Panc1 (cell line): ENCODE measurements at regions not wholly inside any gene's neighbourhood (a gene's known extent, or its start where the extent isn't known, plus 50 kb on each side); places are given as distances from the start of the nearest gene placed in this dataset.

ENCODE experiments used
- ATAC-seq: fragments of 200-7000 bp; cut with Tn5 transposase; 2 replicates; pipeline ENCODE4 v1.9.1; 2020; ENCODE audit warnings: mild to moderate bottlenecking, moderate library complexity
- BruUV-seq: library from RNA; stranded (reverse); fragments of 400-500 nt; replicated peaks from 2 replicates; lab custom pipeline; 2021; lab: Mats Ljungman, UMichigan
- CTCF ChIA-PET: fragments of 300-600 bp; sonication (Branson Sonifier 250); formaldehyde crosslinking; loops from one replicate; lab custom pipeline; 2022; ENCODE audit warnings: antibody characterized with exemption; lab: Charles Lee
- POLR2A ChIA-PET: fragments of 300-600 bp; sonication (Branson Sonifier 250); formaldehyde crosslinking; loops from one replicate; lab custom pipeline; 2022; ENCODE audit warnings: antibody characterized with exemption; lab: Charles Lee
- DNase-seq: peaks from one replicate; pipeline ENCODE4 v3.0.0-alpha.2; 2010; ENCODE audit warnings: low read depth, low spot score
- H3K27ac ChIP-seq: 2 replicates; pipeline ENCODE4 v1.5.1; 2011; ENCODE audit warnings: mild to moderate bottlenecking, low read length, inconsistent platforms
- H3K27me3 ChIP-seq: fragments of 200-500 bp; sonication (Bioruptor generic); 2 replicates; pipeline ENCODE4 v1.6.0; 2014; ENCODE audit warnings: low read length, inconsistent platforms; ENCODE audit not compliant: control insufficient read depth, insufficient read depth
- H3K36me3 ChIP-seq: fragments of 200-500 bp; sonication (Bioruptor generic); 2 replicates; pipeline ENCODE4 v1.5.1; 2014; ENCODE audit warnings: inconsistent platforms, mild to moderate bottlenecking, low read length, moderate library complexity; ENCODE audit not compliant: control insufficient read depth, insufficient read depth
- H3K4me1 ChIP-seq: 2 replicates; pipeline ENCODE4 v1.5.1; 2011; ENCODE audit warnings: inconsistent platforms, mild to moderate bottlenecking, low read length, moderate library complexity; ENCODE audit not compliant: control insufficient read depth, insufficient read depth
- H3K4me3 ChIP-seq, 2 experiments: 2 replicates each; pipeline ENCODE4 v1.5.1; 2011 to 2012; ENCODE audit warnings: low read depth in 2 of 2, low read length in 2 of 2, mild to moderate bottlenecking in 2 of 2, inconsistent platforms in 1 of 2, moderate library complexity in 1 of 2
- H3K9me3 ChIP-seq: fragments of 200-500 bp; sonication (Bioruptor generic); 2 replicates; pipeline ENCODE4 v1.5.1; 2014; ENCODE audit warnings: low read depth, mild to moderate bottlenecking, inconsistent platforms, low read length, moderate library complexity; ENCODE audit not compliant: control insufficient read depth, insufficient read depth
- CTCF ChIP-seq: fragments of 450-650 bp; IDR thresholded peaks from 2 replicates; pipeline ENCODE4 v1.5.1; 2017; ENCODE audit warnings: mild to moderate bottlenecking
- POLR2AphosphoS5 ChIP-seq: IDR thresholded peaks from 2 replicates; pipeline ENCODE4 v1.6.1; 2012; ENCODE audit warnings: mild to moderate bottlenecking, low read depth, low read length, moderate library complexity
- REST ChIP-seq, 2 experiments: IDR thresholded peaks; 2 replicates each; pipeline ENCODE4 v1.6.1; 2011 to 2012; ENCODE audit warnings: low read depth in 2 of 2, control low read depth in 1 of 2, low read length in 1 of 2, mild to moderate bottlenecking in 1 of 2, moderate library complexity in 1 of 2; ENCODE audit not compliant: insufficient read depth in 1 of 2
- SIN3A ChIP-seq: IDR thresholded peaks from 2 replicates; pipeline ENCODE4 v1.6.1; 2012; ENCODE audit warnings: low read depth, mild to moderate bottlenecking, low read length, moderate library complexity, borderline replicate concordance; ENCODE audit not compliant: insufficient read depth
- TCF7L2 ChIP-seq: IDR thresholded peaks from 2 replicates; pipeline ENCODE4 v1.6.1; 2011; ENCODE audit warnings: mild to moderate bottlenecking, low read depth, low read length, inconsistent platforms
- in situ Hi-C: cut with HindIII; loops from 2 replicates; pipeline ENCODE4 v1.10.0; 2016; ENCODE audit warnings: low sequenced_read_pairs, low pct_unique_long_range_greater_than_20kb
- intact Hi-C: fragments of 100-400 bp; cut with micrococcal nuclease; formaldehyde crosslinking; loops from one replicate; pipeline ENCODE4 v1.10.0; 2022; ENCODE audit not compliant: unreplicated experiment

- ChIA-PET POLR2A (no interaction called here), CTCF (no interaction called here)
- no peak for ATAC-seq
- intact Hi-C loops: no loop called here
- in situ Hi-C loops: no loop called here
- H3K9me3 ChIP-seq: no peaks in the 10 kb centered on the region
- no peaks in the 10 kb centered on the region for H3K4me1 ChIP-seq
- H3K27me3 ChIP-seq: no peaks in the 10 kb centered on the region
- BruUV-seq: no TSS peak
- no peaks in the 10 kb centered on the region for H3K36me3 ChIP-seq
- no peak for TF ChIP-seq REST (IDR thresholded peaks at IDR 0.05; ENCODE audit: insufficient read depth in 1 of 2, low read depth in 2 of 2, low read length in 1 of 2)
- no peak for TF ChIP-seq CTCF
- TF ChIP-seq POLR2AphosphoS5: no peak
- no peak for TF ChIP-seq SIN3A
- TF ChIP-seq TCF7L2: no peak
- no peak overlapping the region for H3K4me3 ChIP-seq
- no peak for DNase-seq
- no peak overlapping the region for H3K27ac ChIP-seq
Observed at GRCh38 chr1:14452551-14452950, 145.9 kb upstream of the KAZN start.

- no peaks in the 10 kb centered on the region for H3K36me3 ChIP-seq
- no peak overlapping the region for H3K27ac ChIP-seq
- BruUV-seq: no TSS peak
- ChIA-PET POLR2A (no interaction called here), CTCF (no interaction called here)
- no peaks in the 10 kb centered on the region for H3K4me1 ChIP-seq
- TF ChIP-seq REST (IDR thresholded peaks at IDR 0.05; ENCODE audit: insufficient read depth in 1 of 2, low read depth in 2 of 2, low read length in 1 of 2) (no peak), CTCF (no peak), TCF7L2 (no peak), POLR2AphosphoS5 (no peak), SIN3A (no peak)
- intact Hi-C loops (no loop called here), in situ Hi-C loops (no loop called here)
- DNase-seq: no peak
- no peaks in the 10 kb centered on the region for H3K9me3 ChIP-seq
- H3K4me3 ChIP-seq: no peak overlapping the region
- no peak for ATAC-seq
- no peaks in the 10 kb centered on the region for H3K27me3 ChIP-seq
Observed at GRCh38 chr1:14460173-14460572, 138.3 kb upstream of the KAZN start.
